ENCODE measurements at regions not wholly inside any gene's neighbourhood (a gene's known extent, or its start where the extent isn't known, plus 50 kb on each side); places are given as distances from the start of the nearest gene placed in this dataset.

DNA sequence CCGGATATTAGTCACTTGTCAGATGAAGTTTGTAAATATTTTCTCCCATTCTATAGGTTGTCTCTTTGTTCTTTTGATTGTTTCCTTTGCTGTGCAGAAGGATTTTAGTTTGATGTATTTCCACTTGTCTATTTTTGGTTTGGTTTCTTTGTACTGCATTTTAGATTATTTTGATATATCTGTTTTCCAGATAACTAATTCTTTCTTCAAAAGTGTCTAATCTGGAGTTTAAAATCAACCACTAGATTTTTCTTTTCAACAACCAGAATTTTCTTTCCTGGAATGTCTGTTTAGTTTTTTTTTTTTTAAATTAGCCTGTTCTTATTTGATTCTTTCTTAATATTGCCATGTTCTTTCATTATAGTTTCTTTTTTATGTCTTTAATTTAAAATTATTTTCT, 116.8 kb upstream of the INHBA start:
- H3K4me1 ChIP-seq: no peaks in the 10 kb centered on the region
- intact Hi-C loops (cut with DNase I): no loop called here
- H3K27me3 ChIP-seq: no peaks in the 10 kb centered on the region
- no peaks in the 10 kb centered on the region for H3K36me3 ChIP-seq
- no peak for DNase-seq
- H3K4me3 ChIP-seq (replicated peaks in 1 of 3): no peak overlapping the region
- 88 to 95% methylated on average over 1 of the region's 1 CpG for WGBS, 2 donors
- H3K9me3 ChIP-seq: no peaks in the 10 kb centered on the region
- TF ChIP-seq, protein P1, sequence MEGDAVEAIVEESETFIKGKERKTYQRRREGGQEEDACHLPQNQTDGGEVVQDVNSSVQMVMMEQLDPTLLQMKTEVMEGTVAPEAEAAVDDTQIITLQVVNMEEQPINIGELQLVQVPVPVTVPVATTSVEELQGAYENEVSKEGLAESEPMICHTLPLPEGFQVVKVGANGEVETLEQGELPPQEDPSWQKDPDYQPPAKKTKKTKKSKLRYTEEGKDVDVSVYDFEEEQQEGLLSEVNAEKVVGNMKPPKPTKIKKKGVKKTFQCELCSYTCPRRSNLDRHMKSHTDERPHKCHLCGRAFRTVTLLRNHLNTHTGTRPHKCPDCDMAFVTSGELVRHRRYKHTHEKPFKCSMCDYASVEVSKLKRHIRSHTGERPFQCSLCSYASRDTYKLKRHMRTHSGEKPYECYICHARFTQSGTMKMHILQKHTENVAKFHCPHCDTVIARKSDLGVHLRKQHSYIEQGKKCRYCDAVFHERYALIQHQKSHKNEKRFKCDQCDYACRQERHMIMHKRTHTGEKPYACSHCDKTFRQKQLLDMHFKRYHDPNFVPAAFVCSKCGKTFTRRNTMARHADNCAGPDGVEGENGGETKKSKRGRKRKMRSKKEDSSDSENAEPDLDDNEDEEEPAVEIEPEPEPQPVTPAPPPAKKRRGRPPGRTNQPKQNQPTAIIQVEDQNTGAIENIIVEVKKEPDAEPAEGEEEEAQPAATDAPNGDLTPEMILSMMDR (IDR thresholded peaks at IDR 0.05): no peak
- no peak for TF ChIP-seq POLR2A (IDR thresholded peaks at IDR 0.05)
- H3K27ac ChIP-seq: no peak overlapping the region

- DNase-seq: no peak
- intact Hi-C loops (cut with DNase I): no loop called here
These were observed 116.0 kb upstream of the INHBA start for GRCh38 chr7:41818765-41819398.

GRCh38 chr7:41817386-41817785, 114.5 kb upstream of the INHBA start:
- H3K27ac ChIP-seq: no peak overlapping the region
- H3K27me3 ChIP-seq: no peaks in the 10 kb centered on the region
- no peaks in the 10 kb centered on the region for H3K9me3 ChIP-seq
- no peak overlapping the region for H3K4me3 ChIP-seq (replicated peaks in 1 of 3)
- 85 to 90% methylated on average over 2 of the region's 2 CpGs for WGBS, 2 donors
- no peaks in the 10 kb centered on the region for H3K36me3 ChIP-seq
- no peak for DNase-seq
- intact Hi-C loops (cut with DNase I): no loop called here
- no peaks in the 10 kb centered on the region for H3K4me1 ChIP-seq
- no peak for TF ChIP-seq POLR2A (IDR thresholded peaks at IDR 0.05)
- TF ChIP-seq, protein P1 (IDR thresholded peaks at IDR 0.05): no peak

More at GRCh38 chr7:41818765-41819398, 116.0 kb upstream of the INHBA start:
- Histone ChIP-seq H3K4me1 (no peaks in the 10 kb centered on the region), H3K27me3 (no peaks in the 10 kb centered on the region), H3K36me3 (no peaks in the 10 kb centered on the region), H3K27ac (no peak overlapping the region), H3K9me3 (no peaks in the 10 kb centered on the region), H3K4me3 (replicated peaks in 1 of 3) (no peak overlapping the region)
- TF ChIP-seq, protein P1 (IDR thresholded peaks at IDR 0.05): no peak
- TF ChIP-seq POLR2A (IDR thresholded peaks at IDR 0.05): no peak
- WGBS, 2 donors: 67 to 93% methylated on average over 1 of the region's 1 CpG

GRCh38 chr7:41816111-41816510, 113.2 kb upstream of the INHBA start:
- Histone ChIP-seq H3K4me1 (no peaks in the 10 kb centered on the region), H3K9me3 (no peaks in the 10 kb centered on the region), H3K27me3 (no peaks in the 10 kb centered on the region), H3K36me3 (no peaks in the 10 kb centered on the region), H3K27ac (no peak overlapping the region), H3K4me3 (replicated peaks in 1 of 3) (no peak overlapping the region)
- no peak for DNase-seq
- TF ChIP-seq, protein P1 (IDR thresholded peaks at IDR 0.05): no peak
- TF ChIP-seq POLR2A (IDR thresholded peaks at IDR 0.05): no peak
- 62 to 64% methylated on average over 4 of the region's 4 CpGs for WGBS, 2 donors
- intact Hi-C loops (cut with DNase I): no loop called here

- no peak for DNase-seq
- no peaks in the 10 kb centered on the region for H3K27me3 ChIP-seq
- H3K27ac ChIP-seq: no peak overlapping the region
- TF ChIP-seq, protein P1 (IDR thresholded peaks at IDR 0.05): no peak
- no peak for TF ChIP-seq POLR2A (IDR thresholded peaks at IDR 0.05)
- WGBS, 2 donors: 61 to 73% methylated on average over 4 of the region's 4 CpGs
- H3K4me1 ChIP-seq: no peaks in the 10 kb centered on the region
- H3K4me3 ChIP-seq (replicated peaks in 1 of 3): no peak overlapping the region
- intact Hi-C loops (cut with DNase I): no loop called here
- no peaks in the 10 kb centered on the region for H3K36me3 ChIP-seq
- no peaks in the 10 kb centered on the region for H3K9me3 ChIP-seq
These were observed 112.0 kb upstream of the INHBA start for GRCh38 chr7:41814888-41815287.
